OCI-LY7 (cell line): ENCODE measurements at regions not wholly inside any gene's neighbourhood (a gene's known extent, or its start where the extent isn't known, plus 50 kb on each side); places are given as distances from the start of the nearest gene placed in this dataset.

ENCODE experiments used
- CTCF ChIP-seq: fragments of 200-600 bp; sonication (generic); conservative IDR thresholded peaks from 2 replicates; pipeline ENCODE4 v1.5.1; 2014; ENCODE audit warnings: mild to moderate bottlenecking, antibody characterized with exemption, low read length, moderate library complexity, mixed read lengths
- EZH2phosphoT487 ChIP-seq: fragments of 200-600 bp; sonication (generic); IDR thresholded peaks from 2 replicates; pipeline ENCODE4 v1.6.1; 2018; ENCODE audit warnings: low read depth, borderline replicate concordance, mild to moderate bottlenecking, mixed run types, antibody characterized with exemption, low read length, moderate library complexity, mixed read lengths

DNA sequence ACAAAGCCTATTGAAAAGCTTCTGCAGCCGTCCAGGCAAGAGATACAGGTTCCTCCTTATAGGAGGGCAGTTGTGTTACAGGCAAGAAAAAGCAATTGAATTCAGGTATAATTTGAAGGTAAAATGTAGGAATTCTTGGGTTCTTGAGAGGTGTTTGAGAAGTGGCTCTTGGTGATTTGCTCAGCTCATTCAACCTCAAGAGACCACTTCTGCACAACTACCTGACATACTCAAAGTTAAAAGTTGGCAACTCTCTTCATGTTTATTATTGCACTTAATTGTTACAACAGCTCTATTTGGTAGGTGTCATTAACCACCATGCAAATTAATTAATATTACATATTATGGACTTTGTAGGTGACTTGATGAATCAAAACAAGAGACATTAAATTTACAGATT, 753.2 kb downstream of the ADCYAP1 start:
- TF ChIP-seq CTCF (no peak), EZH2phosphoT487 (no peak)
